HEK293 (cell line): ENCODE measurements at regions not wholly inside any gene's neighbourhood (a gene's known extent, or its start where the extent isn't known, plus 50 kb on each side); places are given as distances from the start of the nearest gene placed in this dataset.

Experiments used
- BCL11A ChIP-seq: fragments of 450-650 bp; formaldehyde crosslinking; IDR thresholded peaks from 2 replicates; pipeline ENCODE4 v1.5.1; 2016; ENCODE audit warnings: low read depth, missing biosample characterization, missing genetic modification characterization
- BCL11B ChIP-seq: fragments of 450-650 bp; formaldehyde crosslinking; IDR thresholded peaks from 2 replicates; pipeline ENCODE4 v1.5.1; 2016; ENCODE audit warnings: low read depth, missing biosample characterization, missing genetic modification characterization
- BCL6B ChIP-seq: fragments of 450-650 bp; formaldehyde crosslinking; IDR thresholded peaks from 2 replicates; pipeline ENCODE4 v1.5.1; 2017; ENCODE audit warnings: missing biosample characterization, missing genetic modification characterization
- GLI4 ChIP-seq: fragments of 450-650 bp; formaldehyde crosslinking; IDR thresholded peaks from 2 replicates; pipeline ENCODE4 v1.5.1; 2016; ENCODE audit warnings: missing biosample characterization, missing genetic modification characterization
- KLF1 ChIP-seq: fragments of 450-650 bp; formaldehyde crosslinking; IDR thresholded peaks from 2 replicates; pipeline ENCODE4 v1.5.1; 2016; ENCODE audit warnings: missing biosample characterization, missing genetic modification characterization
- OSR2 ChIP-seq: fragments of 450-650 bp; formaldehyde crosslinking; IDR thresholded peaks from 2 replicates; pipeline ENCODE4 v1.5.1; 2016; ENCODE audit warnings: missing biosample characterization, missing genetic modification characterization
- SP2 ChIP-seq: fragments of 450-650 bp; formaldehyde crosslinking; IDR thresholded peaks from 2 replicates; pipeline ENCODE4 v1.5.1; 2016; ENCODE audit warnings: missing biosample characterization, missing genetic modification characterization
- ZBTB11 ChIP-seq: fragments of 450-650 bp; formaldehyde crosslinking; conservative IDR thresholded peaks from 2 replicates; pipeline ENCODE4 v1.5.1; 2016; ENCODE audit warnings: low read depth, missing biosample characterization, missing genetic modification characterization
- ZIC2 ChIP-seq: fragments of 450-650 bp; formaldehyde crosslinking; IDR thresholded peaks from 2 replicates; pipeline ENCODE4 v1.5.1; 2016; ENCODE audit warnings: missing biosample characterization, missing genetic modification characterization
- ZNF133 ChIP-seq: fragments of 450-650 bp; formaldehyde crosslinking; IDR thresholded peaks from 2 replicates; pipeline ENCODE4 v1.5.1; 2016; ENCODE audit warnings: missing biosample characterization, missing genetic modification characterization
- ZNF140 ChIP-seq: fragments of 450-650 bp; formaldehyde crosslinking; IDR thresholded peaks from 2 replicates; pipeline ENCODE4 v1.5.1; 2016; ENCODE audit warnings: missing biosample characterization, missing genetic modification characterization
- ZNF18 ChIP-seq: fragments of 450-650 bp; formaldehyde crosslinking; IDR thresholded peaks from 2 replicates; pipeline ENCODE4 v1.5.1; 2016; ENCODE audit warnings: missing biosample characterization, missing genetic modification characterization
- ZNF202 ChIP-seq: fragments of 450-650 bp; formaldehyde crosslinking; IDR thresholded peaks from 2 replicates; pipeline ENCODE4 v1.5.1; 2016; ENCODE audit warnings: missing biosample characterization, missing genetic modification characterization, borderline replicate concordance
- ZNF214 ChIP-seq: fragments of 450-650 bp; formaldehyde crosslinking; IDR thresholded peaks from 2 replicates; pipeline ENCODE4 v1.5.1; 2017; ENCODE audit warnings: missing biosample characterization, mild to moderate bottlenecking, missing genetic modification characterization, borderline replicate concordance
- ZNF311 ChIP-seq: fragments of 450-650 bp; formaldehyde crosslinking; IDR thresholded peaks from 2 replicates; pipeline ENCODE4 v1.5.1; 2017; ENCODE audit warnings: missing biosample characterization, missing genetic modification characterization, borderline replicate concordance
- ZNF335 ChIP-seq: fragments of 450-650 bp; formaldehyde crosslinking; conservative IDR thresholded peaks from 2 replicates; pipeline ENCODE4 v1.5.1; 2016; ENCODE audit warnings: missing biosample characterization, missing genetic modification characterization
- ZNF354C ChIP-seq: fragments of 450-650 bp; formaldehyde crosslinking; IDR thresholded peaks from 2 replicates; pipeline ENCODE4 v1.5.1; 2016; ENCODE audit warnings: missing biosample characterization, missing genetic modification characterization, low read depth, borderline replicate concordance
- ZNF366 ChIP-seq: fragments of 450-650 bp; formaldehyde crosslinking; conservative IDR thresholded peaks from 2 replicates; pipeline ENCODE4 v1.5.1; 2016; ENCODE audit warnings: missing biosample characterization, missing genetic modification characterization
- ZNF510 ChIP-seq: fragments of 450-650 bp; formaldehyde crosslinking; IDR thresholded peaks from 2 replicates; pipeline ENCODE4 v1.5.1; 2018; ENCODE audit warnings: mild to moderate bottlenecking, missing genetic modification characterization, missing biosample characterization; ENCODE audit not compliant: insufficient replicate concordance
- ZNF518A ChIP-seq: fragments of 450-650 bp; formaldehyde crosslinking; conservative IDR thresholded peaks from 2 replicates; pipeline ENCODE4 v1.5.1; 2016; ENCODE audit warnings: low read depth, missing biosample characterization, missing genetic modification characterization
- ZNF544 ChIP-seq: fragments of 450-650 bp; formaldehyde crosslinking; IDR thresholded peaks from 2 replicates; pipeline ENCODE4 v1.5.0; 2017; ENCODE audit warnings: missing biosample characterization, missing genetic modification characterization
- ZNF548 ChIP-seq: fragments of 450-650 bp; formaldehyde crosslinking; IDR thresholded peaks from 2 replicates; pipeline ENCODE4 v1.5.1; 2016; ENCODE audit warnings: missing biosample characterization, missing genetic modification characterization
- ZNF645 ChIP-seq: fragments of 450-650 bp; formaldehyde crosslinking; IDR thresholded peaks from 2 replicates; pipeline ENCODE4; 2016; ENCODE audit warnings: missing biosample characterization, missing genetic modification characterization
- ZNF670 ChIP-seq: fragments of 450-650 bp; formaldehyde crosslinking; IDR thresholded peaks from 2 replicates; pipeline ENCODE4 v1.5.1; 2016; ENCODE audit warnings: missing biosample characterization, missing genetic modification characterization, low read depth
- ZNF677 ChIP-seq: fragments of 450-650 bp; IDR thresholded peaks from 2 replicates; pipeline ENCODE4 v1.5.0; 2018; ENCODE audit warnings: missing biosample characterization, mild to moderate bottlenecking, missing genetic modification characterization, moderate library complexity
- ZNF792 ChIP-seq: fragments of 450-650 bp; formaldehyde crosslinking; IDR thresholded peaks from 2 replicates; pipeline ENCODE4 v1.5.1; 2016; ENCODE audit warnings: missing biosample characterization, missing genetic modification characterization
- ZSCAN4 ChIP-seq: fragments of 450-650 bp; formaldehyde crosslinking; IDR thresholded peaks from 2 replicates; pipeline ENCODE4 v1.5.1; 2017; ENCODE audit warnings: missing biosample characterization, missing genetic modification characterization

GRCh38 chr5:175797521-175798038, 73.8 kb upstream of the CPLX2 start (continued):
- no peak for TF ChIP-seq ZNF18
- TF ChIP-seq GLI4 = no peak
- no peak for TF ChIP-seq ZNF548 (tag by site-specific recombination)
- TF ChIP-seq ZNF677 = no peak
- 0 out of 2 replicates have a peak, but pooled peaks have one; percentile 12 for TF ChIP-seq ZNF366 (tag by site-specific recombination)
- no peak for TF ChIP-seq ZNF645 (tag by site-specific recombination)
- TF ChIP-seq ZNF214 (tag by site-specific recombination) = no peak
- TF ChIP-seq OSR2 (tag by site-specific recombination) = no peak
- no peak for TF ChIP-seq BCL11A (tag by site-specific recombination)
- TF ChIP-seq ZNF335 (tag by site-specific recombination) = peak; percentile 51
- no peak for TF ChIP-seq ZNF311
- TF ChIP-seq ZNF518A = no peak
- TF ChIP-seq BCL6B = peak; percentile 90
- no peak for TF ChIP-seq ZIC2 (tag by site-specific recombination)
- no peak for TF ChIP-seq ZNF792
- no peak for TF ChIP-seq ZSCAN4 (tag by site-specific recombination)
- TF ChIP-seq ZNF354C (tag by site-specific recombination) = no peak
- no peak for TF ChIP-seq ZNF670 (tag by site-specific recombination)
- no peak for TF ChIP-seq KLF1 (tag by site-specific recombination)
- TF ChIP-seq SP2 (tag by site-specific recombination) = no peak
- no peak for TF ChIP-seq ZNF202 (tag by site-specific recombination)
- TF ChIP-seq ZNF133 = no peak
- TF ChIP-seq ZNF140 (tag by site-specific recombination) = no peak
- TF ChIP-seq ZNF510 (tag by site-specific recombination) = no peak
- no peak for TF ChIP-seq BCL11B (tag by site-specific recombination)
- no peak for TF ChIP-seq ZNF544 (tag by site-specific recombination)
- no peak for TF ChIP-seq ZBTB11 (tag by site-specific recombination)
